Endothelial cell of umbilical vein (primary cell): ENCODE measurements at regions not wholly inside any gene's neighbourhood (a gene's known extent, or its start where the extent isn't known, plus 50 kb on each side); places are given as distances from the start of the nearest gene placed in this dataset.

Experiments used
- BruUV-seq: library from RNA; stranded (reverse); fragments of 400-500 nt; replicated peaks from 2 replicates; lab custom pipeline; 2021; lab: Mats Ljungman, UMichigan
- CTCF ChIA-PET: fragments of 300-600, 350-600 bp; sonication (Branson Sonifier 250); formaldehyde crosslinking; loops from one replicate; lab custom pipeline; 2021; ENCODE audit warnings: antibody characterized with exemption, inconsistent platforms; lab: Charles Lee
- POLR2A ChIA-PET: fragments of 300-600, 350-600 bp; sonication (Branson Sonifier 250); formaldehyde crosslinking; loops from one replicate; lab custom pipeline; 2021; ENCODE audit warnings: antibody characterized with exemption, inconsistent platforms; lab: Charles Lee
- DNase-seq: peaks from one replicate; pipeline ENCODE4 v3.0.0-alpha.2; 2011; ENCODE audit warnings: low read depth, low spot score
- FAIRE-seq: peaks from 2 replicates; lab custom pipeline; 2011; peaks lifted over from hg19 to GRCh38; lab: Jason Lieb, UNC
- H2AFZ ChIP-seq: 2 replicates; pipeline ENCODE4 v1.6.0; 2012; ENCODE audit warnings: low read depth, low read length, control low read depth, inconsistent platforms
- H3K27ac ChIP-seq: 2 replicates; pipeline ENCODE4 v1.5.1; 2011; ENCODE audit warnings: low read depth, mild to moderate bottlenecking, control low read depth, low read length, moderate library complexity; ENCODE audit not compliant: insufficient read depth
- H3K27me3 ChIP-seq, 2 experiments: 2 replicates each; pipeline versions ENCODE4 v1.6.0 to v1.6.1; 2011; ENCODE audit warnings: low read length in 2 of 2, mixed read lengths in 1 of 2; ENCODE audit not compliant: control insufficient read depth in 2 of 2, insufficient read depth in 2 of 2
- H3K36me3 ChIP-seq, 2 experiments: 2 replicates in 1 of 2; 3 replicates in 1 of 2; pipeline ENCODE4 v1.5.1; 2011; ENCODE audit warnings: low read length in 2 of 2, mild to moderate bottlenecking in 1 of 2, moderate library complexity in 1 of 2; ENCODE audit not compliant: control insufficient read depth in 2 of 2, insufficient read depth in 2 of 2; ENCODE audit errors: extremely low read depth in 1 of 2
- H3K4me1 ChIP-seq: 3 replicates; pipeline ENCODE4 v1.5.1; 2011; ENCODE audit warnings: mild to moderate bottlenecking, low read length; ENCODE audit not compliant: control insufficient read depth, insufficient read depth; ENCODE audit errors: extremely low read depth
- H3K4me2 ChIP-seq: 2 replicates; pipeline ENCODE4 v1.6.1; 2011; ENCODE audit warnings: low read length, control low read depth, mixed read lengths; ENCODE audit not compliant: insufficient read depth
- H3K4me3 ChIP-seq, 3 experiments: fragments of 200-600 bp in 1 of 3; sonication (generic), shearing (Covaris generic) in 1 of 3; replicated peaks in 1 of 3; 2 replicates each; pipeline ENCODE4 v1.5.1; 2011 to 2016; ENCODE audit warnings: control low read depth in 3 of 3, low read length in 3 of 3, mild to moderate bottlenecking in 2 of 3, inconsistent platforms in 1 of 3, low read depth in 1 of 3, moderate library complexity in 1 of 3; ENCODE audit not compliant: insufficient read depth in 1 of 3
- H3K79me2 ChIP-seq: 2 replicates; pipeline ENCODE4 v1.6.0; 2012; ENCODE audit warnings: low read length, inconsistent platforms; ENCODE audit not compliant: control insufficient read depth, insufficient read depth
- H3K9ac ChIP-seq: replicated peaks from 2 replicates; pipeline ENCODE3; 2011; ENCODE audit warnings: low read length, control low read depth; ENCODE audit not compliant: insufficient read depth; ENCODE audit errors: extremely low read depth
- H3K9me1 ChIP-seq: replicated peaks from 3 replicates; pipeline ENCODE4 v1.6.0; 2011; ENCODE audit warnings: mild to moderate bottlenecking, low read length; ENCODE audit not compliant: control insufficient read depth, insufficient read depth; ENCODE audit errors: extremely low read depth
- H3K9me3 ChIP-seq: replicated peaks from 2 replicates; pipeline ENCODE4 v1.5.1; 2012; ENCODE audit warnings: low read length, inconsistent platforms; ENCODE audit not compliant: control insufficient read depth, insufficient read depth
- H4K20me1 ChIP-seq: replicated peaks from 2 replicates; pipeline ENCODE3; 2011; ENCODE audit warnings: mild to moderate bottlenecking, low read length; ENCODE audit not compliant: control insufficient read depth, insufficient read depth; ENCODE audit errors: extremely low read depth
- EZH2 ChIP-seq: IDR thresholded peaks from 2 replicates; pipeline ENCODE4 v1.6.1; 2012; ENCODE audit warnings: borderline replicate concordance, low read depth, mild to moderate bottlenecking, moderate library complexity, low read length, inconsistent platforms; ENCODE audit not compliant: severe bottlenecking
- FOS ChIP-seq: IDR thresholded peaks from 2 replicates; pipeline ENCODE4 v1.6.1; 2011; ENCODE audit warnings: mild to moderate bottlenecking, low read length, moderate library complexity, borderline replicate concordance; ENCODE audit not compliant: insufficient read depth
- GATA2 ChIP-seq: IDR thresholded peaks from 2 replicates; pipeline ENCODE4 v1.7.0; 2011; ENCODE audit warnings: low read depth, mild to moderate bottlenecking, moderate library complexity, mixed read lengths, low read length; ENCODE audit not compliant: insufficient read length, insufficient read depth
- JUN ChIP-seq: IDR thresholded peaks from 2 replicates; pipeline ENCODE4 v1.6.1; 2011; ENCODE audit warnings: borderline replicate concordance, low read depth; ENCODE audit not compliant: insufficient read length, insufficient read depth
- MYC ChIP-seq: IDR thresholded peaks from one replicate; pipeline ENCODE4 v1.6.1; 2011; ENCODE audit warnings: mild to moderate bottlenecking, low read depth, low read length
- POLR2A ChIP-seq: IDR thresholded peaks from 2 replicates; pipeline ENCODE4 v1.6.1; 2012; ENCODE audit warnings: low read depth, mild to moderate bottlenecking, control low read depth, low read length
- POLR2AphosphoS5 ChIP-seq: IDR thresholded peaks from 2 replicates; pipeline ENCODE4 v1.6.1; 2012; ENCODE audit warnings: low read depth, mild to moderate bottlenecking, control low read depth, low read length, moderate library complexity; ENCODE audit not compliant: insufficient read depth
- dilution Hi-C: fragments of 300-500 bp; cut with MboI; formaldehyde crosslinking; loops from one replicate; pipeline ENCODE4 v1.15.0; 2019; ENCODE audit warnings: low sequenced_read_pairs; ENCODE audit not compliant: extremely low pct_ligation_motif_present
- intact Hi-C: fragments of 100-400 bp; cut with micrococcal nuclease; formaldehyde crosslinking; loops from one replicate; pipeline ENCODE4 v1.10.0; 2022
- TF ChIP-seq, protein P1 (sequence below), 2 donors: IDR thresholded peaks; 1 replicate in 1 of 2; 2 replicates in 1 of 2; pipeline ENCODE4 v1.5.1; 2011; ENCODE audit warnings: low read length in 2 of 2, mild to moderate bottlenecking in 2 of 2, moderate library complexity in 2 of 2, control low read depth in 1 of 2, inconsistent platforms in 1 of 2, low read depth in 1 of 2; ENCODE audit not compliant: insufficient read depth in 1 of 2; ENCODE audit errors: extremely low read depth in 1 of 2
- TF ChIP-seq, protein P2 (sequence below): IDR thresholded peaks from 2 replicates; pipeline ENCODE4 v1.6.1; 2011; ENCODE audit not compliant: insufficient read depth, insufficient read length

- dilution Hi-C loops: no loop called here
- POLR2A ChIA-PET: no interaction called here
- no peak overlapping the region for H3K4me2 ChIP-seq
- intact Hi-C loops: no loop called here
- CTCF ChIA-PET: no interaction called here
- no peak overlapping the region for H2AFZ ChIP-seq
- H3K4me1 ChIP-seq: no peaks in the 10 kb centered on the region
- DNase-seq: no peak
- no peak overlapping the region for H3K9ac ChIP-seq
- no peak for FAIRE-seq
- H3K36me3 ChIP-seq: no peaks in the 10 kb centered on the region
- H3K9me3 ChIP-seq: no peaks in the 10 kb centered on the region
- no peak overlapping the region for H3K4me3 ChIP-seq
- TF ChIP-seq EZH2 (no peak), FOS (no peak), MYC (no peak), POLR2A (no peak), GATA2 (no peak), POLR2AphosphoS5 (no peak), JUN (no peak)
- TF ChIP-seq, protein P1, sequence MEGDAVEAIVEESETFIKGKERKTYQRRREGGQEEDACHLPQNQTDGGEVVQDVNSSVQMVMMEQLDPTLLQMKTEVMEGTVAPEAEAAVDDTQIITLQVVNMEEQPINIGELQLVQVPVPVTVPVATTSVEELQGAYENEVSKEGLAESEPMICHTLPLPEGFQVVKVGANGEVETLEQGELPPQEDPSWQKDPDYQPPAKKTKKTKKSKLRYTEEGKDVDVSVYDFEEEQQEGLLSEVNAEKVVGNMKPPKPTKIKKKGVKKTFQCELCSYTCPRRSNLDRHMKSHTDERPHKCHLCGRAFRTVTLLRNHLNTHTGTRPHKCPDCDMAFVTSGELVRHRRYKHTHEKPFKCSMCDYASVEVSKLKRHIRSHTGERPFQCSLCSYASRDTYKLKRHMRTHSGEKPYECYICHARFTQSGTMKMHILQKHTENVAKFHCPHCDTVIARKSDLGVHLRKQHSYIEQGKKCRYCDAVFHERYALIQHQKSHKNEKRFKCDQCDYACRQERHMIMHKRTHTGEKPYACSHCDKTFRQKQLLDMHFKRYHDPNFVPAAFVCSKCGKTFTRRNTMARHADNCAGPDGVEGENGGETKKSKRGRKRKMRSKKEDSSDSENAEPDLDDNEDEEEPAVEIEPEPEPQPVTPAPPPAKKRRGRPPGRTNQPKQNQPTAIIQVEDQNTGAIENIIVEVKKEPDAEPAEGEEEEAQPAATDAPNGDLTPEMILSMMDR (IDR thresholded peaks at IDR 0.05; ENCODE audit: extremely low read depth in 1 of 2, insufficient read depth in 1 of 2, low read depth in 1 of 2, low read length in 2 of 2): no peak
- TF ChIP-seq, protein P2, sequence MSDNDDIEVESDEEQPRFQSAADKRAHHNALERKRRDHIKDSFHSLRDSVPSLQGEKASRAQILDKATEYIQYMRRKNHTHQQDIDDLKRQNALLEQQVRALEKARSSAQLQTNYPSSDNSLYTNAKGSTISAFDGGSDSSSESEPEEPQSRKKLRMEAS: no peak
- no TSS peak for BruUV-seq
- H3K27me3 ChIP-seq: no peaks in the 10 kb centered on the region
- no peak overlapping the region for H3K27ac ChIP-seq
- H4K20me1 ChIP-seq: no peaks in the 10 kb centered on the region
- H3K9me1 ChIP-seq: no peaks in the 10 kb centered on the region
- no peaks in the 10 kb centered on the region for H3K79me2 ChIP-seq
Measured at GRCh38 chr10:20508921-20509320, 388.2 kb downstream of the NEBL start.
